RWPE2 (cell line): ENCODE measurements at regions not wholly inside any gene's neighbourhood (a gene's known extent, or its start where the extent isn't known, plus 50 kb on each side); places are given as distances from the start of the nearest gene placed in this dataset.

Experiments
- ATAC-seq: fragments of 200-7000 bp; cut with Tn5 transposase; 3 replicates; pipeline ENCODE4 v1.9.1; 2021; ENCODE audit warnings: low read depth
- DNase-seq: peaks from one replicate; pipeline ENCODE4 v3.0.0-alpha.2; 2020; ENCODE audit warnings: low spot score
- H3K27ac ChIP-seq: fragments of 450-650 bp; 2 replicates; pipeline ENCODE4 v1.5.1; 2017; ENCODE audit warnings: mild to moderate bottlenecking; ENCODE audit not compliant: poor library complexity, severe bottlenecking
- H3K27me3 ChIP-seq: fragments of 250-450 bp; sonication (Bioruptor Pico); 2 replicates; pipeline ENCODE4 v1.5.1; 2021; ENCODE audit warnings: mild to moderate bottlenecking, moderate library complexity; ENCODE audit not compliant: insufficient read depth, poor library complexity, severe bottlenecking
- H3K36me3 ChIP-seq: fragments of 250-450 bp; sonication (Bioruptor Pico); 2 replicates; pipeline ENCODE4 v1.5.1; 2020; ENCODE audit warnings: low read depth, mild to moderate bottlenecking, moderate library complexity
- H3K4me1 ChIP-seq: fragments of 250-450 bp; sonication (Bioruptor Pico); 2 replicates; pipeline ENCODE4 v1.5.1; 2021; ENCODE audit warnings: mild to moderate bottlenecking, moderate library complexity; ENCODE audit not compliant: insufficient read depth, poor library complexity, severe bottlenecking
- H3K4me3 ChIP-seq: fragments of 250-450 bp; sonication (Bioruptor Pico); 2 replicates; pipeline ENCODE4 v1.5.1; 2021; ENCODE audit warnings: mild to moderate bottlenecking, moderate library complexity; ENCODE audit not compliant: severe bottlenecking
- H3K9me3 ChIP-seq: fragments of 250-450 bp; sonication (Bioruptor Pico); 2 replicates; pipeline ENCODE4 v1.5.1; 2021; ENCODE audit warnings: mild to moderate bottlenecking, moderate library complexity; ENCODE audit not compliant: severe bottlenecking
- CTCF ChIP-seq: fragments of 450-650 bp; IDR thresholded peaks from one replicate; pipeline ENCODE4 v1.5.1; 2017; ENCODE audit warnings: mild to moderate bottlenecking, moderate library complexity; ENCODE audit not compliant: poor library complexity, severe bottlenecking

GRCh38 chr12:100733817-100734593 lies 60.6 kb upstream of the ANO4 start:
- Histone ChIP-seq H3K4me1 (no peaks in the 10 kb centered on the region), H3K27ac (no peak overlapping the region), H3K9me3 (no peaks in the 10 kb centered on the region), H3K36me3 (no peaks in the 10 kb centered on the region), H3K4me3 (no peak overlapping the region), H3K27me3 (no peaks in the 10 kb centered on the region)
- DNase-seq: no peak
- peak; percentile 64; the same call in 2 of the 3 replicates for ATAC-seq
- TF ChIP-seq CTCF: peak; percentile 78

GRCh38 chr12:100737168-100737567 lies 57.4 kb upstream of the ANO4 start:
- Histone ChIP-seq H3K36me3 (no peaks in the 10 kb centered on the region), H3K4me3 (no peak overlapping the region), H3K4me1 (no peaks in the 10 kb centered on the region), H3K27ac (no peak overlapping the region), H3K27me3 (no peaks in the 10 kb centered on the region), H3K9me3 (no peaks in the 10 kb centered on the region)
- no peak for TF ChIP-seq CTCF
- DNase-seq (no peak), ATAC-seq (no peak)

- ATAC-seq (no peak), DNase-seq (no peak)
- TF ChIP-seq CTCF: no peak
- Histone ChIP-seq H3K4me3 (no peak overlapping the region), H3K27ac (no peak overlapping the region), H3K9me3 (no peaks in the 10 kb centered on the region), H3K36me3 (no peaks in the 10 kb centered on the region), H3K27me3 (no peaks in the 10 kb centered on the region), H3K4me1 (no peaks in the 10 kb centered on the region)
Observed at GRCh38 chr12:100738086-100738485, 56.5 kb upstream of the ANO4 start.

- H3K27ac ChIP-seq: no peak overlapping the region
- DNase-seq (no peak), ATAC-seq (0 out of 3 replicates have a peak, but pooled peaks have one; percentile 44)
- no peaks in the 10 kb centered on the region for H3K36me3 ChIP-seq
- no peaks in the 10 kb centered on the region for H3K9me3 ChIP-seq
- peak; percentile 87 for TF ChIP-seq CTCF
- no peaks in the 10 kb centered on the region for H3K27me3 ChIP-seq
- no peaks in the 10 kb centered on the region for H3K4me1 ChIP-seq
- H3K4me3 ChIP-seq: no peak overlapping the region
Observed at GRCh38 chr12:100741084-100741711, 53.4 kb upstream of the ANO4 start.

- TF ChIP-seq CTCF: no peak
- Histone ChIP-seq H3K27me3 (no peaks in the 10 kb centered on the region), H3K27ac (no peak overlapping the region), H3K4me1 (no peaks in the 10 kb centered on the region), H3K4me3 (no peak overlapping the region), H3K9me3 (no peaks in the 10 kb centered on the region), H3K36me3 (no peaks in the 10 kb centered on the region)
- DNase-seq (no peak), ATAC-seq (no peak)
Observed at GRCh38 chr12:100743060-100743459, 51.5 kb upstream of the ANO4 start.
